Ovary (tissue), 7 donors: ENCODE measurements at regions not wholly inside any gene's neighbourhood (a gene's known extent, or its start where the extent isn't known, plus 50 kb on each side); places are given as distances from the start of the nearest gene placed in this dataset.
"Not testable (repeated sequence)": the region's sequence is repeated elsewhere in the genome, so short reads cannot be mapped to it uniquely, and the experiment has no call there.

ENCODE experiments used
- DNase-seq, 5 donors: peaks; one replicate each; pipeline ENCODE4 v3.0.0-alpha.2; 2019 to 2020
- H3K27ac ChIP-seq, 2 donors: fragments of 200-600 bp; one replicate each; pipeline versions ENCODE4 v1.5.1 to v1.8.0; 2019 to 2022
- H3K27me3 ChIP-seq: fragments of 200-600 bp; one replicate; pipeline ENCODE4 v1.8.0; 2022
- H3K36me3 ChIP-seq: fragments of 200-600 bp; sonication (generic); one replicate; pipeline ENCODE4 v1.5.1; 2019
- H3K4me1 ChIP-seq: one replicate; pipeline ENCODE4 v1.8.1; 2013; ENCODE audit warnings: mild to moderate bottlenecking, moderate library complexity; ENCODE audit not compliant: insufficient read depth
- H3K4me3 ChIP-seq: fragments of 200-600 bp; sonication (generic); one replicate; pipeline ENCODE4 v1.5.1; 2017
- H3K9me3 ChIP-seq, 2 donors: fragments of 200-600 bp in 1 of 2; sonication (generic) in 1 of 2; one replicate each; pipeline versions ENCODE4 v1.5.1 to v1.8.1; 2013 to 2019; ENCODE audit warnings: mild to moderate bottlenecking in 1 of 2, moderate library complexity in 1 of 2
- EP300 ChIP-seq: sonication (generic); formaldehyde crosslinking; IDR thresholded peaks from one replicate; pipeline ENCODE4 v1.6.1; 2017; ENCODE audit warnings: antibody characterized with exemption
- POLR2A ChIP-seq: fragments of 450-650 bp; IDR thresholded peaks from one replicate; pipeline ENCODE4 v1.6.1; 2017; ENCODE audit warnings: antibody characterized with exemption, mild to moderate bottlenecking, moderate library complexity
- WGBS, 3 donors: extraction: QIAGEN DNeasy Blood & Tissue Kit in 1 of 3; methylation state at CpG; one replicate each; pipeline versions ENCODE4 v1.1.5 to v1.1.7; 2013 to 2017; 5-methylcytosine and 5-hydroxymethylcytosine counted together
- intact Hi-C, 4 donors: fragments of 100-400 bp; cut with DNase I; formaldehyde crosslinking; loops; one replicate each; pipeline versions ENCODE4 v1.11.0 to v1.15.1; 2022 to 2023
- TF ChIP-seq, protein P1 (sequence below), 3 donors: fragments of 450-650 bp in 2 of 3; fragments of 200-600 bp in 1 of 3; IDR thresholded peaks; one replicate each; pipeline versions ENCODE4 v1.5.1 to v1.8.0; 2016 to 2022; ENCODE audit warnings: antibody characterized with exemption in 3 of 3, mild to moderate bottlenecking in 1 of 3
- donor health status: DM: no; HTN: no; CAD: no; lungs with moderate emphysema.
- donor health status: DM: no; HTN: no; CAD: no.
- donor health status: Bipolar disorder and iron deficiency.
- donor health status: DM: no; HTN: no; CAD: no.
- donor health status: DM: yes; HTN: yes; CAD: no.

DNA sequence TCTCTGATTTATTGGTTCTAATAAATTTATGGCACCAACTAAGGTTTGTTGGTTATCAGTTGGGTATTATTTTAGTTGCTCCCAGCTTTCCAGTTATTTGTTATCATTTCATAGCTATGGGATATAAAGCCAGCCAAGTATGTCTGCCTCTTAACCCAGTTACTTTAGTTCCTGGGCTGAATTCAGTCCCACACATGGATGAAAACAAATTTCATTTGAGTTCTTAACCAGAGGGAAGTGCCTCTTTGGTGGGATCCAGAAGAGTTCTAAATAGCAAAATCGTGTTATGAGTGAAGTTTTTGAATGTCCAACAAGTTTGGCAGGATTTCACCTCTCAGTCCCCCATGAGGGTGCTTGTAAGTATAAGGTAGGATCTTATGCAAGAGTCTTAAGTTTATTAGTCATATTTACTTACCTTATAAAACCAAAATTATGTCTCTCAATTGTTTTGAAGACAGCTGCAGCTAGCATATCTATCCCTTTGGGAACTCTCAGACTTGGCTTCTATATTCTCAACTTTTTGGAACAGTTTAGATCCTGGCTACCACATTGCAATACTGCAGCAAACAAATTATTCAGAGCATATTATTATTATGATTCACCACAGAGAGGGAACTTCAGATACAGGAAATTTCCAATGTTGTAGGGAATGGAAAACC, 683.6 kb downstream of the BCKDHB start:
- Histone ChIP-seq H3K27ac (no peak overlapping the region), H3K36me3 (no peaks in the 10 kb centered on the region), H3K4me1 (no peaks in the 10 kb centered on the region), H3K27me3 (no peaks in the 10 kb centered on the region), H3K4me3 (no peak overlapping the region), H3K9me3 (no peaks in the 10 kb centered on the region)
- WGBS, 3 donors, result 7 to 19% (median 12%) methylated on average over 1 of the region's 1 CpG
- no peak for DNase-seq
- intact Hi-C loops, result no loop called here
- TF ChIP-seq EP300, result no peak
- TF ChIP-seq POLR2A, result no peak
- TF ChIP-seq, protein P1, sequence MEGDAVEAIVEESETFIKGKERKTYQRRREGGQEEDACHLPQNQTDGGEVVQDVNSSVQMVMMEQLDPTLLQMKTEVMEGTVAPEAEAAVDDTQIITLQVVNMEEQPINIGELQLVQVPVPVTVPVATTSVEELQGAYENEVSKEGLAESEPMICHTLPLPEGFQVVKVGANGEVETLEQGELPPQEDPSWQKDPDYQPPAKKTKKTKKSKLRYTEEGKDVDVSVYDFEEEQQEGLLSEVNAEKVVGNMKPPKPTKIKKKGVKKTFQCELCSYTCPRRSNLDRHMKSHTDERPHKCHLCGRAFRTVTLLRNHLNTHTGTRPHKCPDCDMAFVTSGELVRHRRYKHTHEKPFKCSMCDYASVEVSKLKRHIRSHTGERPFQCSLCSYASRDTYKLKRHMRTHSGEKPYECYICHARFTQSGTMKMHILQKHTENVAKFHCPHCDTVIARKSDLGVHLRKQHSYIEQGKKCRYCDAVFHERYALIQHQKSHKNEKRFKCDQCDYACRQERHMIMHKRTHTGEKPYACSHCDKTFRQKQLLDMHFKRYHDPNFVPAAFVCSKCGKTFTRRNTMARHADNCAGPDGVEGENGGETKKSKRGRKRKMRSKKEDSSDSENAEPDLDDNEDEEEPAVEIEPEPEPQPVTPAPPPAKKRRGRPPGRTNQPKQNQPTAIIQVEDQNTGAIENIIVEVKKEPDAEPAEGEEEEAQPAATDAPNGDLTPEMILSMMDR (IDR thresholded peaks at IDR 0.05), result no peak

DNA sequence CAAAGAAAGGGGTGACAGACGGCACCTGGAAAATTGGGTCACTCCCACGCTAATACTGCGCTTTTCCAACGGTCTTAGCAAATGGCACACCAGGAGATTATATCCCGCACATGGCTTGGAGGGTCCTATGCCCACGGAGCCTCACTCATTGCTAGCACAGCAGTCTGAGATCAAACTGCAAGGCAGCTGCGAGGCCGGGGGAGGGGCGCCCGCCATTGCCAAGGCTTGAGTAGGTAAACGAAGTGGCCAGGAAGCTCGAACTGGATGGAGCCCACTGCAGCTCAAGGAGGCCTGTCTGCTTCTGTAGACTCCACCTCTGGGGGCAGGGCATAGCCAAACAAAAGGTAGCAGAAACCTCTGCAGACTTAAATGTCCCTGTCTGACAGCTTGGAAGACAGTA, 676.8 kb downstream of the BCKDHB start:
- DNase-seq, H3K9me3 ChIP-seq, H3K27me3 ChIP-seq, H3K27ac ChIP-seq, H3K4me3 ChIP-seq, H3K36me3 ChIP-seq, intact Hi-C loops, H3K4me1 ChIP-seq: not testable (repeated sequence)
- 91 to 96% (median 94%) methylated on average over 12 of the region's 12 CpGs for WGBS, 3 donors

DNA sequence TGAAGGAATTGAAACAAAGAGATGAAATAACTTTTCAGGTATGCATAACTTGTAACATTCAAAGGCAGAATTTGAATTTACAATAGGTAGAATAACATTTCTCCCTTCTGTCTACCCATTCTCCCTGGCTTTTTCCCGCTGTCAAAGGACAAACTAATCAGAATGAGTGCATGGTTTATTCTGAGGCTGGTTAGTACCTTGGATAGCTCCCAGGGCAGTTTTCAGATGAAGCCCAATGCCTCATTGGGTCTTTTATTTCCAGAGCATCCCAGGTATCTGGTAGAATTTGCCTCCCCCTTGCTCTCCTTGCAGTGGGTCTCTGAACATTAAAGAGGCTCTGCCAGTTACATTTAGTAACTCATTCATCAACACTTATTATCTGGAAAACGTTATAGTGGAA, 665.5 kb downstream of the BCKDHB start:
- no peaks in the 10 kb centered on the region for H3K36me3 ChIP-seq
- no peaks in the 10 kb centered on the region for H3K4me1 ChIP-seq
- no peak overlapping the region for H3K4me3 ChIP-seq
- WGBS, 3 donors, result 32 to 40% (median 33%) methylated on average over 2 of the region's 2 CpGs
- H3K27me3 ChIP-seq, result no peaks in the 10 kb centered on the region
- H3K9me3 ChIP-seq, result no peaks in the 10 kb centered on the region
- H3K27ac ChIP-seq, result no peak overlapping the region
- no peak for TF ChIP-seq EP300
- TF ChIP-seq, protein P1 (IDR thresholded peaks at IDR 0.05), result no peak
- TF ChIP-seq POLR2A, result no peak
- no peak for DNase-seq
- intact Hi-C loops, result no loop called here

DNA sequence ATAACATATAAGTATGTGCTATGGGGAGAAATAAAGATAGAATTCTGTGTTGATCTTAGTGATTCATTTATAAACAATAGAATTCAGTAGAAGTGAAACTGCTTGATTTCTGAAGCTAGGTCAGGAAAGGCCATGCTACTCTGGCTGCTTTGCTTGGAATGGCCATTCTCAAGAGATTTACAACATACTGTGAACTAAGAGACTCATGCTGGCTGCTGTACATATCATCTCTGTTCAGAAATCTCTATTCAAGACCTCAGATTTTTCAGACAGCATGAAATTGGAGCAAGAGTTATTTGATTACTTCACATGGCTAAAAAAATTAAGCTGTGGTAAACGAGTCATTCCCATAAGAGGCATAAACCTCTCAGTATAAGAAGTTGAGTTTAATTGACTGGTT, 662.6 kb downstream of the BCKDHB start:
- no peaks in the 10 kb centered on the region for H3K27me3 ChIP-seq
- no peaks in the 10 kb centered on the region for H3K4me1 ChIP-seq
- H3K27ac ChIP-seq, result no peak overlapping the region
- no peak for DNase-seq
- 24 to 46% (median 36%) methylated on average over 1 of the region's 1 CpG for WGBS, 3 donors
- H3K9me3 ChIP-seq, result no peaks in the 10 kb centered on the region
- no peaks in the 10 kb centered on the region for H3K36me3 ChIP-seq
- intact Hi-C loops, result no loop called here
- TF ChIP-seq POLR2A (no peak), EP300 (no peak)
- TF ChIP-seq, protein P1 (IDR thresholded peaks at IDR 0.05), result no peak
- H3K4me3 ChIP-seq, result no peak overlapping the region

DNA sequence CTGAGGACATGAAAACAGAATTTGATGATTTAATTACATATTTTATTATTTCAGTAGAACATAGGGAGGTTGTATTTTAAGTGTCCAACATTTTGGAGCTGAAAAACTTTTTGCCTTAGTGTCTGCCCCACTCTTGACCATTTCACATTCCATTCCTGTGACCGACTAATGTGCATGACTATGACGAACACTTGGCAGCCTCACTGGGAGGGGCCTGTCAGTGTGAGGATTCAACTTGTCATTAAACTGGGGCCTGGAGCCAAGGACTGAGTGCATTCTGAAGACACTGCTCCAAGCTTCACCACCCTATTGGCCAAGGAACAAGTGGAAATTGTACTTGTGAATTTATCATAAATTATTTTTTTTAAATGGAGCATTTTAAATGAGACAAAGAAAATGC, 661.3 kb downstream of the BCKDHB start:
- no peaks in the 10 kb centered on the region for H3K9me3 ChIP-seq
- H3K36me3 ChIP-seq, result no peaks in the 10 kb centered on the region
- no peaks in the 10 kb centered on the region for H3K4me1 ChIP-seq
- H3K27ac ChIP-seq, result no peak overlapping the region
- TF ChIP-seq POLR2A, result no peak
- no peak for TF ChIP-seq EP300
- TF ChIP-seq, protein P1 (IDR thresholded peaks at IDR 0.05), result no peak
- no peak for DNase-seq
- 55 to 70% (median 57%) methylated on average over 2 of the region's 2 CpGs for WGBS, 3 donors
- intact Hi-C loops, result no loop called here
- no peaks in the 10 kb centered on the region for H3K27me3 ChIP-seq
- H3K4me3 ChIP-seq, result no peak overlapping the region
